Astrocyte of the cerebellum (primary cell): ENCODE measurements at regions not wholly inside any gene's neighbourhood (a gene's known extent, or its start where the extent isn't known, plus 50 kb on each side); places are given as distances from the start of the nearest gene placed in this dataset.
"Not testable (repeated sequence)": the region's sequence is repeated elsewhere in the genome, so short reads cannot be mapped to it uniquely, and the experiment has no call there.

Source experiments
- DNase-seq: peaks from one replicate; pipeline ENCODE4 v3.0.0-alpha.2; 2011; ENCODE audit warnings: low read depth
- H3K4me3 ChIP-seq: 2 replicates; pipeline ENCODE4 v1.5.1; 2011; ENCODE audit warnings: mild to moderate bottlenecking, low read depth, low read length, moderate library complexity
- CTCF ChIP-seq: IDR thresholded peaks from 2 replicates; pipeline ENCODE4 v1.5.1; 2012; ENCODE audit warnings: low read length, low read depth, moderate library complexity, mild to moderate bottlenecking; ENCODE audit errors: missing control alignments
- in situ Hi-C: cut with HindIII; loops from 2 replicates; pipeline ENCODE4 v1.10.0; 2017; ENCODE audit warnings: low sequenced_read_pairs

GRCh38 chr2:215631696-215632095, 195.8 kb upstream of the FN1 start:
- TF ChIP-seq CTCF: no peak
- in situ Hi-C loops: no loop called here
- no peak for DNase-seq
- H3K4me3 ChIP-seq: no peak overlapping the region

- in situ Hi-C loops, H3K4me3 ChIP-seq, DNase-seq: not testable (repeated sequence)
These were observed 194.9 kb upstream of the FN1 start for GRCh38 chr2:215630796-215631195.

GRCh38 chr2:215627771-215628170, 191.9 kb upstream of the FN1 start:
- no peak for DNase-seq
- TF ChIP-seq CTCF: no peak

GRCh38 chr2:215626812-215627281, 191.0 kb upstream of the FN1 start:
- in situ Hi-C loops: no loop called here
- no peak for TF ChIP-seq CTCF
- peak; percentile 51 for DNase-seq
- H3K4me3 ChIP-seq: no peak overlapping the region

More at GRCh38 chr2:215627771-215628170, 191.9 kb upstream of the FN1 start:
- in situ Hi-C loops: no loop called here
- H3K4me3 ChIP-seq: no peak overlapping the region

- no peak overlapping the region for H3K4me3 ChIP-seq
- TF ChIP-seq CTCF: no peak
- DNase-seq: no peak
- in situ Hi-C loops: no loop called here
These were observed 190.2 kb upstream of the FN1 start for GRCh38 chr2:215626063-215626462.

- no peak for TF ChIP-seq CTCF
- no peak overlapping the region for H3K4me3 ChIP-seq
- in situ Hi-C loops: no loop called here
- no peak for DNase-seq
These were observed 189.3 kb upstream of the FN1 start for GRCh38 chr2:215625207-215625606.

- TF ChIP-seq CTCF: no peak
- H3K4me3 ChIP-seq: no peak overlapping the region
- peak; percentile 49 for DNase-seq
- in situ Hi-C loops: no loop called here
These were observed 188.6 kb upstream of the FN1 start for GRCh38 chr2:215624423-215624829.
